NCI-H446 (cell line): ENCODE measurements at regions not wholly inside any gene's neighbourhood (a gene's known extent, or its start where the extent isn't known, plus 50 kb on each side); places are given as distances from the start of the nearest gene placed in this dataset.
"Not testable (repeated sequence)": the region's sequence is repeated elsewhere in the genome, so short reads cannot be mapped to it uniquely, and the experiment has no call there.

Experiments
- DNase-seq, 2 experiments: peaks; one replicate each; lab custom pipeline; 2025; lab: John Stamatoyannopoulos, UW

DNA sequence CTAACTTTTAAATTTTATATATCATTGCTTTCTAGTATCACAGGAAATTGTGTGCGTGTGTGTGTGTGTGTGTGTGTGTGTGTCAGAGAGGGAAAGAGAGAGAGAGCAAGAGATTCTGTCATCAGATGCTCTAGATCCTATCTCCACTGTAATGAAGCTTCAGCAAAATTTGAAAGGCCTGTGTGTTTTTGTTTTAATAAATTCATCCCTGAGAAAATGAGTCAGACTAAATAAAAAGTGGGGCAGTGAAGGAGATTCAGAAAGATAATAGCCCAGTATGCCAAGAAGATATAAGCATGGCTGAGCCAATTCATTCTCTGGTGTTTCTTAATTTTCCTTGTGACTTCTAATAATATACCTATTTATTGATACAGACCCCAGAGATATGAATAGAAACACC, 184.2 kb upstream of the TMEM196 start:
- DNase-seq: no peak

GRCh38 chr7:19954166-19954565, 180.7 kb upstream of the TMEM196 start:
- not testable (repeated sequence) for DNase-seq

DNA sequence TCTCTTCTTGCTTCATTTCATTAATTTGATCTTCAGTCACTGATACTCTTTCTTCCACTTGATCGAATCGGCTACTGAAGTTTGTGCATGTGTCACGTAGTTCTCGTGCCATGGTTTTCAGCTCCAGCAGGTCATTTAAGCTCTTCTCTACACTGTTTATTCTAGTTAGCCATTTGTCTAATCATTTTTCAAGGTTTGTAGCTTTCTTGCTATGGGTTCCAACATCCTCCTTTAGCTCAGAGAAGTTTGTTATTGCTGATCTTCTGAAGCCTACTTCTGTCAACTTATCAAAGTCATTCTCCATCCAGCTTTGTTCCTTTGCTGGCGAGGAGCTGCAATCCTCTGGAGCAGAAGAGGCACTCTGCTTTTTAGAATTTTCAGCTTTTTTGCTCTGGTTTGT, 180.0 kb upstream of the TMEM196 start:
- DNase-seq: not testable (repeated sequence)

DNA sequence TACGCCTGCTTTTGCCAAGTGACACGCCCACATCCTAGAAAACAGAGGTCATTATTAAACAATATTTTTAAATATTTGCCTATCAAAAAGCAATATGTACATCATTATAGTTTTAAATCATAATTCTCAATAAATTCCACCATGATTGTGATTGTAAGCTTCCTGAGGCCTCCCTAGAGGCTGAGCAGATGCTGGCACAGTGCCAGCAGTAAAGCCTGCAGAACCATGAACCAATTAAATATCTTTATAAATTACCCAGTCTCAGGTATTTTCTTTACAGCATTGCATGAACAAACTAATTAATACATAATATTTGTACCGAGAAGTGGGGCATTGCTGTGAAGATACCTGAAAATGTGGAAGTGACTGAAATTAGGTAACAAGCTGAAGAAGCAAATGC, 174.7 kb upstream of the TMEM196 start:
- no peak for DNase-seq

DNA sequence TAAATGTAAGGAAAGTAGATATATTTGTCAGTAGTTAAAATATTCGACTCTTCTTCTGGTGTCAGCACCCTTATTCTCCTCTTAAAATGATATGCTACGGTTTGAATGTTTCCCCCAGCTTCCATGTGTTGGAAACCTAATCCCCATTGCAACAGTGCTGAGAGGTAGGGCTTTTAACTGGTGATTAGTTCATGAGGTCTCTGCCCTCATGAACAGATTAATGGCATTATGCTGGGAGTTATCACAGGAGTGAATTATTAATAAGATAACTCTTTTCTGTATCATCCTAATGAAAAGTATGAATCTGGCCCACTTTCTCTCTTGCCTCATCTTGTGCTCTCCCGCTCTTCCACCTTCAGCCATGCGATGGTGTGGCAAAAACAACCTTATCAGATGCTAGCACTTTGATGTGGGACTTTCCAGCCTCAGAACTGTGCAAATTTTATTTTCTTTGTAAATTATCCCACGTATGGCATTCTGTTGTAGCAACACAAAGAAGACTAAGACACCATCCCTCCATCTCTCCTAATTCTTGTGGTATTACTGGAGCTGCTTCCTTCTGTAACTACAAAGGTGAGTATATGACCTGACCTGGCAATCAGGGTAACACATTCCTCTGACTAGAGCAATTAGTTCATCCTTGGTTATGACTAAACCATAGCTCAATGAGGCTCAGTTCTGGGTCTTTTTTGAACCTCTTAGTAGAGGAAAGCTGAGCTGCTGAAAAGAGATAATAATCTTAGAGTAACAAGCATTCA, 171.1 kb upstream of the TMEM196 start:
- DNase-seq: no peak

DNA sequence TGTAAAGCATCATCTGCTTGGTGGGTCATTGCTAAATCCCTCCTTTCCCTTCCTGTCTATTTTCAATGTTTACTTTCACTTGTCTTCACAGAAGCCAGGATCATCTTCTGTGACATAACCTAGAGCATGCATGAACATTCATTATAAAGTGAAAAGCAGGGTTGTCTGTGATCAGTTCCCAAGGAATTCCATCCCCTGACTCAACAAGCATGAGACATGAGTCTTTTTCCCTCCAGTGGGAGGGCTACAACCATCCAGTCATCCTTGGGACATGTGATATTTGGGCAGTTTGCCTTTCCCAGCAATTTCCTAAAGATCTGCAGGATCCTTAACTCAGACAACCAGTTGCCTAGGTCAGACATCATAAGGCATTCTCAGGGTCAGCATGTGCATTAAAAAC, 166.3 kb upstream of the TMEM196 start:
- no peak for DNase-seq

- peak in 1 of 2 experiments; percentile 46 for DNase-seq
Observed at GRCh38 chr7:19932549-19933249, 159.3 kb upstream of the TMEM196 start.

GRCh38 chr7:19930851-19931250, 157.4 kb upstream of the TMEM196 start:
- no peak for DNase-seq

- no peak for DNase-seq
Observed at GRCh38 chr7:19930051-19930450, 156.6 kb upstream of the TMEM196 start.

- no peak for DNase-seq
Observed at GRCh38 chr7:19928247-19928646, 154.8 kb upstream of the TMEM196 start.

GRCh38 chr7:19920705-19921104, 147.3 kb upstream of the TMEM196 start:
- DNase-seq: no peak

DNA sequence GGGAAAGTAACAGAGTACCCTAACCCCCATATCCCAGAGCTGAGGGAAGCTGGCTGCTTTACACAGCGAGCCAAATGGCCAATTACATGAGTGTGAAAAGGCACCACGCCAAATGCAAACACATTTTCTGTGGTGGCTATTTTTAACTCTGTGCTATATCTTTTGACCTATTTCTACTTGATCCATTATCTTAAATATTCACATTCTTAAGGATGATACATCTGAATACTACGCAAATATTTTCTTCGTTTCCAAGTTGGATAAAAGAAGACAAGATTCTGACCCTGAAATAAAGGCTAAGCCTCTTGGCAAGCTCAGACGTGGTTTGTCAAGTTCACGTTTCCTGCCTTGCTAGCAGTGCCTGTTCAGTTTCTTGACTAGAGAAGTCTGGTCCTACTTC, 146.7 kb upstream of the TMEM196 start:
- peak; percentile 58 to 76 for DNase-seq

- peak in 1 of 2 experiments; percentile 61 for DNase-seq
Observed at GRCh38 chr7:19919261-19920095, 146.1 kb upstream of the TMEM196 start.

- peak in 1 of 2 experiments; percentile 17 for DNase-seq
Observed at GRCh38 chr7:19916046-19916445, 142.6 kb upstream of the TMEM196 start.

- no peak for DNase-seq
Observed at GRCh38 chr7:19915596-19915995, 142.2 kb upstream of the TMEM196 start.

DNA sequence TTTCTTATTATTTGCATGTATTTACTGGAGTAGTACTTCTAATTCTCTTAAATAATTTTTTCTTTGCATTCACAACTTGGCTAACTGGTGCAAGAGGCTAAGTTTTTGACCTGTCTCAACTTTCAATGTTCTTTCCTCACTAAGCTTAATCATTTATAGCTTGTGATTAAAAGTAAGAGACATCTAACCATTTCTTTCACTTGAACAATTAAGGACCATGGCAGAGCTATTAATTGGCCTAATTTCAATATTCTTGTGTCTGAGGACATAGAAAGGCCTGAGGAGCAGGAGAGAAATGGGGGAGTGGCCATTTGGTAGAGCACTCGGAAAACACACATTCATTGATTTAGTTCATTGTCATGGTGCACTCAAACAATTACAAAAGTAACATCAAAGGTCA, 141.4 kb upstream of the TMEM196 start:
- DNase-seq: no peak

DNA sequence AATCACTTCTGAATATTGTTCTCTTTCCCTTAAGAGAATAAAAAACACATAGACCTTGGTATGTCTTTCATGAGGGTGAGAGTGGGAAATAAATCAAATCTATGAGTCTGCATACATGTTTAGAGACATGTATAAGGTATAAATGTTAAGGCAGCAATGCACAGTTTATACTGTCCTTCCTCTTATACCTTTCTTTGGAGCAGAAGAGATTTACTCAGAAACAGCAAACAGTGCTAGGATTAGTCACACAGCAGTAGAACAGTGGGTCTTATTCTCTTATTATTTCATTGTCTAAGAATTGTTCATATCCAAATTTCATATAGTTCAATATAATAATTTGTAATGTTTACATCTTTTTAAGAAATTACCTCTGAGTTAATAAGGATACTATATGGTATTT, 126.7 kb upstream of the TMEM196 start:
- DNase-seq: no peak

DNA sequence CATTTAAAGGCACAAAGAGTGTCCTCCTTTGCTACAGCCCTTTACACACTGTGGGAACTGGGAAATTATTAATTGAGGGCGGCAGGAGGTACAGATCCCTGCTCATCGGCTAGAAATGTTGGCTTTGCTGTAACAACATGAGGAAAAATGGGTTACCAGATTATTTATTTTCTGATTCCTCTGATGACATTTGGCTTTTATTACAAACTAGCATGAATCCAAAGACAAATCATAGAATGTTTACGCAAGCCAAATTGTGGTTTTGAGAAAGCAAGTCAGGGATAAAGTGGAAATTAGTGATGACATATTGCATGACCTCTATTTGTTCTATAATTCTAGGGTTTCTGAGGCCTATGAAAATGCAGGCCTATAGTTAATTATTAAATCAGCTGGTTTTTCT, 126.1 kb upstream of the TMEM196 start:
- DNase-seq: no peak

DNA sequence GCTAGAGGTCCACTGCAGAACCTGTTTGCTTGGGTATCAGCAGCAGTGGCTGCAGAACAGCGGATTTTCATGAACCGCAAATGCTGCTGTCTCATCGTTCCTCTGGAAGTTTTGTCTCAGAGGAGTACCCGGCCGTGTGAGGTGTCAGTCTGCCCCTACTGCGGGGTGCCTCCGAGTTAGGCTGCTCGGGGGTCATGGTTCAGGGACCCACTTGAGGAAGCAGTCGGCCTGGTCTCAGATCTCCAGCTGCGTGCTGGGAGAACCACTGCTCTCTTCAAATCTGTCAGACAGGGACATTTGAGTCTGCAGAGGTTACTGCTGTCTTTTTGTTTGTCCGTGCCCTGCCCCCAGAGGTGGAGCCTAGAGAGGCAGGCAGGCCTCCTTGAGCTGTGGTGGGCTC, 109.5 kb upstream of the TMEM196 start:
- DNase-seq: not testable (repeated sequence)

- DNase-seq: no peak
Observed at GRCh38 chr7:19872094-19872493, 98.7 kb upstream of the TMEM196 start.

DNA sequence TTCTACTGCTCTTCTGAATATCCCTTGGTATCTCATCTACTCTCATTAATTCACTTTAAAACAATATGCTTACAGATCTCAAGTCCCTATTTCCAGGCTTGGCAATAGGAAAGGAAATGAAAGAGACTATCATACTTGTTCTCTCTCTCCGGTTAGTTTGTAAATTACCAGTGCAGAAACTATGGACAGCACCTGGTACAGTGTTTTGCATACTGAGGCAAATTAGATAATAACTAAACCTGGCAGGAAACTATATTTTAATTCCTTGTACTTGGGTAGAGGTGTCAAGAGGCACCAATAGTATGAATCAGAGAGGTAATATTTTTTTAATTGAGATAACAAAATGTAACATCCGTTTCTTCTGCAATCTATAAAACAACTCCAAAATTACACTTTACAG, 97.7 kb upstream of the TMEM196 start:
- DNase-seq: no peak

DNA sequence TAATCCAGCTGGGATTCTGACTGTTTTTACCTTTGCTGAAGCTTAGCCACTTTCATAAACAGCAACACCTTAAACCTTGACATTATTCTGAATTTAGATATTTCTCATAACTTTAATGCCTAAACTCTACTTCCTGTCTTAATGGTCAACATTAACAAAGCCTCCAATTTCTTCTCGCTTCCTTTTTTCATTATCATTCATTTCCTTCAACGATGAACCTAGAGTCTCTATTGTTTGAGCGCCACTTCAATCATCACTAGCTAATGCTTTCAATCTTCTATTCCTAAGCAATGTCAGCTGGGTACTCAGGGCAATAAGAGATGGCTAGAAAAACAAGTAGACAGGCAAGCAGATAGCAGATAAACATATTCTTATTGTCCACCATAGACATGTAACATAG, 96.6 kb upstream of the TMEM196 start:
- DNase-seq: no peak
